Activated T-cell treated with anti-CD3 and anti-CD28 coated beads for 1 hour (primary cell): ENCODE measurements at regions not wholly inside any gene's neighbourhood (a gene's known extent, or its start where the extent isn't known, plus 50 kb on each side); places are given as distances from the start of the nearest gene placed in this dataset.

ENCODE experiments used
- DNase-seq: peaks from one replicate; pipeline ENCODE4 v3.0.0-alpha.2; 2020; ENCODE audit warnings: low read depth

DNA sequence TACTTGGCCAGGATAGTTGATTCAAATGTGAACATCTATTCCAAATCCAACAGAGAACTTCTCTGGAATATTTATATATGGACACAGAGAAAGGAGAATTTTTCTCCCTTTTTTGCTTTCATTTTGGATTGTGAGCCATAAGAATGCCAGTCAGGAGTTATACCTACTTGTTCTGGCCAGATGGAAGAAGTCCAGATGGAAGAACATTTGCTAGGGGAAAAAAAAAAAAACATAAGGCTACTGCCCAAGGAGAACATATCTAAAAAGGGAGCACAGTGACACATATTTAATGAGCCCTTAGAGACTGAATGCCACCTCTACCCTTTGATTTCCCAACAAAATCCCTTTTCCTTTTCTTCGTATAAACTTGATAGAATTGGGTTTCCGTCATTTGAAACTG lies 61.7 kb upstream of the PPP2R2B start:
- DNase-seq = no peak

DNA sequence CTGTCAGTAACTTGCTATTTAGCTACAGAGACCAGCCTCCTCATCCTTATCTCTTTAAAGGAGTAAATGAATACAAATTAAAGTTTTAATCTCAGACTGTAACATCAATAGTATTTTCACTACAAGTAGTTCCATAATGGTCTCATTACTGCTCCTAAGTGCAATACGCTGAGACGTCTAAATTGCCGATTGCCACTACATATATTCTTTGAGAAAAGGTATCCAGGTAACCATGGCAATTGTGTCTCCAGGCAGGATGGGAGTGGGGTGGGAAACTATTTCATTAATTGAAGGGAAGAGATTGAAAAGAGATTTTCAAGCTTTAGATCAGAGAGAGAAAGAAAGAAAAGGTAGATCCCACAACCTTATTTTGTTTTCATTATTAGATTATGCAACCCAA lies 65.5 kb upstream of the PPP2R2B start:
- no peak for DNase-seq

DNA sequence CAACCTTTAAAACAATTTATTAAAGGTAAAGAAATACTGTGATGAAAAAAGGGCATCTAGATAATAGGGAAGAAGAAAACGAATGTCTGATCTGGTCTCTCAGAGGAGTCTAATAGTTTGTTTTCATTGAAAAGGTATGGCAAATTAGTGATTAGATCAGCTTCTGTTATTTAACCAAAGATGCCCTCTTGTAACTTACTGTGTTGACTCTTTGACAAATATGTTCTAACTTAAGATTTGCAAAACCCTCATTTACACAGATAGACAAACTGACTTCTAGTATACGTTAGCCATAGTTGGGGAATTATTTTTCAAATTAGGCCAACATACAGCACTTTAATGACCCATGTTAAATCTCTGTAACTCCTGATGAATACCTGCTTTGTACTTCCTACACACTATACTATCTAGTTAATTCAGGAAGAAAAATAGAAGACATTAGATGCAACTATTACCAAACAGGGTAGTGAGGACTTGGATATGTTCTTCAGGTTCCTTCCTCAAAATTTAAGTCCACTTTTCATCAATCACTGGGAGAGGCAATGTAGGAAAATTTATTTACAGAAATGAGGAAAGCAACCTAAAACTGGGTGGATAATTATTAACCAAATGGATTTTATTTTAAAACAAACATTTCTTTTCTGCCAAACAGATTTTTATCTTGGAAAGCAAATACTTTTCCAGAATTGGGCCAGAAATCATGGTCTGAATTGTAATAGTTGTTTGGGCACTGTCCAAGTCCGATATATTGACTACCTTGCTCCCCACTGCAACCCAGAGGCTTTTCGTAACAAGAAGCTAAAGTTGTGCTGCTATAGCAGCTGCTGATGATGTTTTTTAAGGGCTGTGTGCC lies 66.4 kb upstream of the PPP2R2B start:
- no peak for DNase-seq

DNA sequence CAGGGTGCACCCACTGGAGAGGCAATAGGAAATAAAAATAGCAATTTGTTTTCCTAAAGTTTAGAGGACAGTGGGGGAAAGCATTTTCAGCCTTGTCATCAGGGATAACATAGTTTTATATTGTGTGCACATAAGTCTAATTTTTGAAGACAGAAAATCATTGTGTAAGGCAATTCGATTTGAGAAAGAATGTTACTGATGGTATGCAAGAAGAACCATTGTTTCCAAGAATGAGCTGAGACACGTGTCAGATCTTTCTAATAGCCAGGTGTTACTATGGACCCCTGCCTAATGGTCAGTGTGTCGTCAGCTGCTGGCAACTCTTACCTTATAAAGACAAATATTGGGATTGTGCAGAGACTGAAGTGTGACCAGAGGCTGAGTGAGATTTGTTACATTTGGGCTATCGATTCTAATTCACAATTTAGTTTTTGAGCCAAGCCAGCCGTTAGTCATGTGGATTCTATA lies 67.1 kb upstream of the PPP2R2B start:
- no peak for DNase-seq

DNA sequence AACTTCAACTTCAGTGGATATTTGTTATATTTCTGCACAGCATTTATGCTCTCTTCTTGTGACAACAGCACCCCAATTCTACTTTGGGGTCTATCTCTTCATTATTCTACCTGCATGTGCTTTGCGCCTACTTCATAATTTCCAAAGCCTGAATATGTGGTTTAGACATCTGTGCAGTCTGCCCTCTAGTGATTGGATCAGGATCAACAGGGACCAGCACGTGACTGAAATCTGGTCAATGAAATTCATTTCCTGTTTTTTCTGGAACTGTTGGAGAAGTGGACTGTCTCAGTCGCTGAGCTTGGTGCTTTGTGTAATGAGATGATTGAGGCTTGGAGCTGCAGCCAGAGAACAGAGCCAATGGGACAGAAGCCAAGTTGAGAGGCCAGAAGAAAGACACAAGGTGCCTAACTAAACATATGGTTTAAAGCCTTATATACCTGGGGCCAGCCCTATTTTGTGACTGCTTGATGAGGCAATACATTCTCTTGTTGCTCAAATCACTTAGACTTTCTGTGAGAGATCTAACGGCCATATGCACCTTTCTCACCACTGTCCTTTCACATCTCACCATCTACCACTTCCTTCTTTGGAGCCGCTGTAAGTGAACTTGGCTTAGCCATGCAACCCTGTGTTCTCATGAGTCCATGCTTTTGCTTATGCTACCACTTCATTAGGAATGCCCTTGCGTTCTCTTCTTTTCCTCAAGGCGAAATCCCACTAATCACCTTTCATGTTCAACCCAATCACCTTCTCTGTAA lies 68.8 kb upstream of the PPP2R2B start:
- DNase-seq = no peak

DNA sequence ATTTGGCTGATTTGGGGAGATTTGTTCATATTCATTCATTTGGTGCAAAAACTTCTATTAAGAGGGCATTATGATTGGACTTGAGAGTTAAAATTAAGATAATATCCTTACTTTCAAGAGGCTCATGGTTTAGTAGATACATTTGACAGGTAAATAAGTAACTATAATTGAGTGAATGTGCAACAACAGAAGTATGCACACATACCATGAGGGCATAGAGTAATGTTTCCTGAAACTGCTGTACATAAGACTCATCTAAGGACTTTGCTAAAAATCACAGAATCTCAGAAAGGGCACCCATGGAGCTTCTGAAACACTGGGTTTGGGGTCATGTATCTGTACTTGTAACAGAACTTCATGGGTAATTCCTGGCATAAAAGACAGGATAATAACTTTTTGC lies 70.1 kb upstream of the PPP2R2B start:
- DNase-seq = no peak

DNA sequence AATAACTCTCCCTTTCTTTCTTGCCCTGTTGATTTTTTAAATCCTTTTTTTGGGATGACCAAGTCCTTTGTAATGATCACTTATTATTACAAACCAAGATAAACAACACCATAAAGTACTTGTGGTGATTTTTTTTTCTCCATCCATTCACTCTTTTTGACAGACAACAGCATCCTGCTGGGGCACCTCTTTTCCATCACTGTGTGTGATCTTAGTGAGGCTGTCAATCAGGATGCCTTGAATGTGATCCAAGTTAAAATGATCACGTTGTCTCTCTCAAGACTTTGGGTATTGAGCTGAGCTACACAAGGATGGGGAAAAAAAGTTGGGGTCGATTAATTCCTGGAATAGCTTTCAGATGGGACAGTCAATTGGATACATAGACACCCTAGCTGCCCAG lies 73.6 kb upstream of the PPP2R2B start:
- no peak for DNase-seq

DNA sequence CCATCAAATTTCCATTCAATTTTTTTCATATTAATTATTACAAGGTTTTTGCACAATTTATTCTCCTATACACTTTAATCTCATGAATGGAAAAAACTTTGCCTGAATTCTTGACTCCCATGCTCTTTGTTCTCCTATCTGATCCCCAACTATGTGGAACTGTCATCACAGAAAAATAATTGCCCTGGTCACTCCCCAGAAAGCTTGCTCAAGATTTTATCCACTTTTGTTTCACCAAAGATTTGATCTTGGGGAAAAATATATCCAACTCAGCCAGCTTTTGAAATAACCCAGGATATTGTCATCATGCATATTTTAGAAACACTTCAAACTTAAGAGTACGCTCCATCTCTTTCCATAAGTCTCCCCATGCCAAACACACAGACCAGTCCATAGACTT lies 77.7 kb upstream of the PPP2R2B start:
- no peak for DNase-seq

DNA sequence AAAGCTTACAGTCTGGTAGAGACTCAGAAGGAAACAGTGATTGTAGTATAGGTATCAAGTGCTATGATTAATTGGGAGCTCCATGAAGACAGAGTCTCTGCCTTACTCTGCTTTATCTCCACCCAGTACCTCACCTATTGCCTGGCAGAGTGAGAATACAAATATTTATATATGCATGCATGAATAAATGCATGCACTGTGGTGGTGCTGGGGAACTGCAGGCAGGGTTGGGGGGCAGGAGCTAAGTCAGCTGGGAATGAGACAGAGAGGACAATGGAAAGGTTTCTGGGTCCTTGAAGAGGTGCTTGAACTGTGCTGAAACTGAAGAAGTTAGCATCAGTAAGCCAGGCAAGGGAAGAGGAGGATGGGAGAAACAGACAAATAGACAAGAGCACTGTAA lies 80.8 kb upstream of the PPP2R2B start:
- no peak for DNase-seq

DNA sequence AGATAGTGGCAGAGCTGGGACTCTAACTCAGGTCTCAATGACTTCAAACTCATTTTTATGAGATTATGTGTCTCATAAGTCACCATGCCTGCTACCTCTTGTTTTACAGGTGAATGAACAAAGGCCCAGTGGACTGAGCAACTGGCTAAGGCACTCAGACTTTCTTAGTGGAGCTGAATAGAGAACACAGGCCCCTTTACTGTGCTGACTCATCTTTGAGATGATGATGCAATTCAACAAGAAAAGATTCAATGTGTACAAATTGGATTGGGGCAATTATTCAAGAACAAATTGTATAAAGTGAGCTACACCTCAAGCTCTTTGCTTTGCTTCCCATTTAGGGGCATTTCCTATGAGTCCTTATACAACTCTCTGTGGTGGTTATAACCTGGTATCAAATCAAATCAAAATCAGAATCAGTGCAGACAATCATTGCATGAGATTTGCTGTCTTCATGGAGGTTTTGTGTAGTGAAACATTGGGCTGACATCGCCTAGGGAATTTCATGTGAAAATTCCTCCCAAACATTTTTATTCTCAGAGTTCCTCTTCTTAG lies 84.3 kb upstream of the PPP2R2B start:
- DNase-seq = no peak

DNA sequence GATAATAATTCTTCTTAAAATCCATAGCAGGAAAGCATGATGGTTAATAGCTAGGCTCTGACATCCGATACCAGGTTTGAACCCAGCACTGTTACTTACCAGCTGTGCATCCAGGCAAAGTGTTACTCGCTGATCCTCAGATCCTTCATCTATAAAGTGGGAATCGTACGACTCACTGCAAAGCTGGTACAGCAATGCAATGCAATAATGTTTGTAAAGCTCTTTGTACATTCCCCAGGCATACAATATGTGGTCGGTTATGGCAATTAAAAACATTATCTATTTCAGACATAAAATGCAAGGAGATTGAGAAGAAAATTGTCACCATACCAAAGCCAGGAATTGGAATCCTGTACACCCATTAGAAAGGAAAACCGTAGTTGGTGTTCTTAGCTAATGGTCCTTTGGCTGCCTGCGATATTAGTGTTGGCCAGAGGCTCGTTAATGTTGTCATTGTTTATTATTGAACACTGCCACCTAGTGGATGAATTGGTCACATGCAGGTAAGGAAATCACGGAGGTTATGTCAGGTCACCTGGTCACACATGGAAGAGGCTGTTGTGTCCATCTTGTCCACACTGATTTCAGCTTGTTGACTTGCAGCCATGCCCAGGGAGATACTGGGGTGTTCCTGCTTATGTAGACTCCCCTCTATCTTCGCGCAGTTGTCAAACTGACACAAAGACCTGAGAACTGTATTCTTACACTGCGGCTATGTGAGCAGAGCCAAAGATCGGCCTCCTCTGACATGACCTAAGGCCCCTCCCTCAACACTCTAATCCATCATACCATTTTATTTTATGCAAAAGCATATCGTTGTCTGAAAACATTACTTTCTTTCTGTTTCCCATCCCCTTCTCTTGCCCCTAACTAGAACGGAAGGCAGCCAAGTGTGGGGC lies 87.5 kb upstream of the PPP2R2B start:
- peak; percentile 20 for DNase-seq

DNA sequence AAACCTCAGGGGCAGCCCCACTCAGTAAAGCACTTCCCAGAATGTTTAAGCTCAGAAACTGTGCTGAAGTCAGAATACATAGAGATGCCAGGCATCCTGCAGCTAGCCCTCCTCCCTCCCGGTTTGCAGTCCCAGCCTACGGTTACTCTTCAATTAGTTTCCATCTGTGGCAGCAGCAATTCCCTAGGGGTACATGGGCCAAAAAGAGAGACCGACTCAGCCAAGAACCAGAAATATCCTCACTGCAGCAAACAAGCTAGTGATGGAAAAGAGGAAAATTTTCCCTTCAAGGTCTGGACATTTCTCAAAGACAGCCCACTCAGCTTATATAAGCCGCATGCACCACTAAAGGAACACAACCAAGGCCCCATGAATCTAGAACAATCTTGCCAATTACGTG lies 89.1 kb upstream of the PPP2R2B start:
- no peak for DNase-seq

DNA sequence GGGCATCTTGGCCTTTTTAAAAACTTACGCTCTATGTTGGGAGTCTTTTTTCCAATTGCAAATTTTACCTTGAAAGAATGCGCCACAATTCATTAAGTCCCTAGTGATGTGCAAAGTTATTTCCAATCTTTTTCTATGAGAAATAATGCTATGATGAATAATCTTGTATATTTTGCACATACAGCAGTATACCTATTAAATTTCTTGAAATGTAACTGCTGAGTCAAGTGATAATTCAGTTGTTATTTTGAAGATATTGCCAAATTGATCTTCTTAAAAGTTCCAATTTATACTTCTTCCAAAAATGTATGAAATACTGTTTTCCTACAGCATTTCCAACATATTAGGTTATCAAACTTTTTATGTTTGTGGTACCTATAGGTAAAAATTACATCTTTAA lies 92.8 kb upstream of the PPP2R2B start:
- no peak for DNase-seq

DNA sequence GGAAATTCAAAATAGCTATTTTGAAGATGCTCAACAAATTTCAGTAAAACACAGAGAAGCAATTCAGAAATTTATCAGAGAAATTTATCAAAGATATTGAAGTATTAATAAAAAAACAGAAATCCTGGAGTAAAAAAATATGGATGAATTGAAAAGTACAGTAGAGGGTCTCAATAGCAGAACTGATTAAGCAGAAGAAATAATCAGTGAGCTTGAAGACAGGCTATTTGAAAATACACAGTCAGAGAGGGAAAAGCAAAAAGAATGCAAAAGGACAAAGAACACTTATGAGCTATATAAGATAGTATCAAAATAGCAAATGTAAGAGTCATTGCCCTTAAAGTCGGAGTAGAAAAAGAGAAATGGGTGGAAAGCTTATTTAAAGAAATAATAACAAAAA lies 107.9 kb upstream of the PPP2R2B start:
- no peak for DNase-seq

DNA sequence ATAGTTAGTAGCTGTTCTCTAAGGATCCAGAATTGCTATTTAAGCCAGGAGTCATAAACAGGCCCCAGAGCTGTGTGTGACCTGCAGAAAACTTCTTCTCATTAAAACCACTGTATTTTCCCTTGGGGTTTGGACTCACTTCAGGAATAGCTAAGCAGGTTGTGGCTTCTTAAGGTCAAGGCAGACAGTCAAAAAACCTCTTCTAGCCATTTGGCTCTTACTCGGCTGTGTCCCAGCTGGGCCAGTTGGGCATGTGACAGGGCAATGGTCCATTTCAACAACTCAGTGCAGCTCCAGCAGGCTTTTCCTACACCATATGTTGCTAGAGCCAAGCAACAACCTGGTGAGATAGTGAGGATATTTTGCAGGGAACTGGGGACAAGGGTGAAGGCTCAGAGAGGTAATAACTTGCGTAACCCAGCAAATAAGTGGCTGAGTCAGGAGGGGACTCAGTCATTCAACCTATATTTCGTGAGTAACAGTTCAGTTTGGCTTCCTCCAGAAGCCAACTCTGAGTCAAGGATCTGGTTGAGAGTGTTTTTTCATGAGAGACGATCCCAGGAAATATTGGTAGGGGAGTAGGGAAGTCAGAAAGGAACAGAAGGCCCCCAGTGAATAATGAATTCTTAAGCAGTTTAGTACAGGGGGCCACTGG lies 115.4 kb upstream of the PPP2R2B start:
- no peak for DNase-seq

DNA sequence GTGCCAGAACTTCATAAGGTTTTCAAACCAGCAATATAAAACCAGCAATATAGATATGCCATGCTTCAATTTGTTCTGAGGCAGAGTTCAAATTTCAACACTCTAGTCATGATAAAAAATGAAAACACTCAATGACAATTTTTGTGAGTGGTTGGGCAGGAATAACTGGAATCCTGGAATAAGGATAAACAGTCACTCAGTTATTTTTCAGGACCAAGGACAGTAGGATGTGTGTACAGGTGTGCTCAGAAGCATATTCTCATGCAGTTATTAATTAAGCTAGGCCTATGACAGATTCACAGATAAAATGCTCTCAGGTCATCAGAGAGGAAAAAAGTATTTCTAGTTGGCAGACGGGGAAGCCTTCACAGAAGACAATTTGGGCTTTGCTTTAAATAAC lies 117.3 kb upstream of the PPP2R2B start:
- DNase-seq = no peak

DNA sequence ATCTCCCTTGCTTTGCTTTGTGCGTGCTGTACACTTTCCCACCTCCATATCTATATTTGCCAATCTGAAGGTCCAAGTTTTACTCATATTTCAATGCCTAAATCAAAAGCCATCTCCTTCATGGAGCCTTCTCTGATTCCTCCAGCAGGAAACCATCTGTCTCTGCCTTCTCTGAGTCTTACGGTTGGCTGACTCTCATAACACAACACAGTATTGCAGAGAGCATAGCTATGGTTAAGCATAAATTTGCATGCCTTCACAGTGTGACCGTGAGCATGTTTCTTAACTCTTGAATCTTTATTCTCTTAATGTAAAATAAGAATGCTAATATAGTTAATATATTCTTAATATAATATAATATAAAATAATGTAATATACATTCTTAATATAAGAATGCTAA lies 136.8 kb upstream of the PPP2R2B start:
- DNase-seq = no peak

DNA sequence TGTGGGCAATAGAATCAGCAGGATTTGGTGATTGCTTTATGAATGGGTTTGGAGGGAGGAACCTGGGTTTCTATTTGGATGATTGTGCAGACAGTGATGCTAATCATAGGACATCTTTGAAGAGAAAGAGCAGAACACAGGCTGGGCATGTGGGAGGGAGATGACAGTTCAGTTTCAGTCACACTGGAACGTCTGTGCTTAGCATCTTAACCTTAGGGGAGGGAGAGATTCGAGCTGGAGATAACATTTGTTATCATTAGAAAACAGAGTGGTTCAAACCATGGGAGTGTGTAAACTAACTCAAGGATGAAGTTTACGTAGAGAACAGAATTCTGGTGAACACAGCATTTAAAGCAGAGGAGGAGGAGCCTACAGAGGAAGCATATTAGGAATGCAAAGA lies 138.6 kb upstream of the PPP2R2B start:
- DNase-seq = no peak

DNA sequence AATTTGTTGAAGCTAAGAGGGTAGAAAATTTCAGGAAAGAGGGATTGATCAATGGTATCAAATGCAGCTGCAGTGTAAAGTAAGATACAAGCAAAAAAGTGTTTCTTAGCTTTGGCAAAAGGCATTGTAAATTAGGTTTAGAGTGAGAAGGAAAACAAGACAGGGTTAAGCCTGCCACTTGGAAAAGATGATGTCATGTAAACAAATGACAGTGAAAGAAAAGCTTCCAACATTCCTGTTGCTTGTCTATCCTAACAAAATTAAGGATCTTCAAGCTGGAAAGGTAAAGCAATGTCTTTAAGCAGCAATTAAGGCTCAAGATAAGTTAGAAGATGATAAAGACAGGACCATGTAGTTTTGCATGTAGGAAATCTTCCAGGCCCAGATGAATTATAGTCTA lies 139.1 kb upstream of the PPP2R2B start:
- DNase-seq = no peak

DNA sequence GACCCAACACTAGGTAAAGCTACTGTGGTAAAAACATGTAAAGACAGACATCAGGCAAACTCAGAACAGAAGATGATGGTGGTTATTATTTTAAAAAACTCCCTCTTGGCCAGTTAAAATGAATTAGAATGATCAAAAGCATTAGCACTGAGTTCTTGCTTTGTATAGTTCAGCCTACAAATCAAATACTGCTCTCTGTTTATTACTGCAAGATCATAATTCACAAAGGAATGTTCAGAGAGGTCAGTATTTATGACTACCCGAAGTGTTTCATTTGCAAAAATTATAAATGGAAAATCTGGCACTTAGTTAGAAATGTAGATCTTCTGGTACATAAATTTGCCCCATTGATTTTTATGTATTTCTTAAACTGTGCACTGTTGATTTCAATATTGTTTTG lies 140.3 kb upstream of the PPP2R2B start:
- DNase-seq = no peak

DNA sequence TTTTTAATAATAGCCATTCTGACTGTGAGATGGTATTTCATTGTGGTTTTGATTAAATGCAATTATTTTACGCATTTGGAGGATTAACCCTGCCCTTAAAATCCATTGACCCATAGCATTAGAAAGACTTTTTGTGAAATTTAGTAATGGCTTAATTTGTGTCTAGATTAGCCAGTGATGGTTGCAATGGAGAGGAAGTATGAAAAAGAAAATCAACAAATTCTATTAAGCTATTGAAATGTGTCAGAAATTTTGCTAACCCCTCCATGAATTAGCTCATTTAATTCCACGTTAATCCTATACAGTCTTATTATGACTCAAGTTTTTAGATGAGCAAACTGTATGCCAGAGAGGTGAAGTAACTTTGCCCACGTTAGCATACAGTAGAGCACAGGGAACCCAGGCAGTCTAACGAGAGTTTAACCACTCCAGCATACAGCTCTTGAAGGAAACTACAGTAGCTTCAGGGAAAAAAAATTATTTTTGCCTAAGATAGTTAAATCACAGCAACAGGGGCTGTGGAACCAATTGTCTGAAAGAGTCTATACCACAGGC lies 158.2 kb upstream of the PPP2R2B start:
- no peak for DNase-seq
